ENCODE measurements at regions not wholly inside any gene's neighbourhood (a gene's known extent, or its start where the extent isn't known, plus 50 kb on each side); places are given as distances from the start of the nearest gene placed in this dataset.
"Not testable (repeated sequence)": the region's sequence is repeated elsewhere in the genome, so short reads cannot be mapped to it uniquely, and the experiment has no call there.

- DNase-seq (ENCODE audit: extremely low spot score in 2 of 2): no peak
- Histone ChIP-seq H3K4me1 (no peaks in the 10 kb centered on the region), H3K4me3 (no peak overlapping the region), H3K9me3 (no peaks in the 10 kb centered on the region), H3K27ac (no peak overlapping the region), H3K27me3 (no peaks in the 10 kb centered on the region), H3K36me3 (no peaks in the 10 kb centered on the region)
- TF ChIP-seq POLR2AphosphoS5 (IDR thresholded peaks at IDR 0.05; ENCODE audit: insufficient read depth in 1 of 2, low read depth in 1 of 2) (no peak), POLR2A (IDR thresholded peaks at IDR 0.05) (no peak), CTCF (IDR thresholded peaks at IDR 0.05) (no peak)
- intact Hi-C loops (cut with DNase I): no loop called here
Measured at GRCh38 chr1:104190821-104191220, 441.1 kb downstream of the AMY1C start.

GRCh38 chr1:104195395-104195794 lies 445.7 kb downstream of the AMY1C start:
- intact Hi-C loops (cut with DNase I): no loop called here
- DNase-seq (ENCODE audit: extremely low spot score in 2 of 2): no peak
- no peak overlapping the region for H3K27ac ChIP-seq

GRCh38 chr1:104196136-104196535 lies 446.4 kb downstream of the AMY1C start:
- no peaks in the 10 kb centered on the region for H3K36me3 ChIP-seq
- no peaks in the 10 kb centered on the region for H3K27me3 ChIP-seq
- DNase-seq (ENCODE audit: extremely low spot score in 2 of 2): no peak
- H3K4me1 ChIP-seq: no peaks in the 10 kb centered on the region
- H3K9me3 ChIP-seq: no peaks in the 10 kb centered on the region
- H3K4me3 ChIP-seq: no peak overlapping the region
- H3K27ac ChIP-seq: no peak overlapping the region
- TF ChIP-seq CTCF (IDR thresholded peaks at IDR 0.05): no peak
- no peak for TF ChIP-seq POLR2AphosphoS5 (IDR thresholded peaks at IDR 0.05; ENCODE audit: insufficient read depth in 1 of 2, low read depth in 1 of 2)
- no peak for TF ChIP-seq POLR2A (IDR thresholded peaks at IDR 0.05)
- intact Hi-C loops (cut with DNase I): no loop called here

More at GRCh38 chr1:104195395-104195794, 445.7 kb downstream of the AMY1C start:
- Histone ChIP-seq H3K4me3 (no peak overlapping the region), H3K4me1 (no peaks in the 10 kb centered on the region), H3K9me3 (no peaks in the 10 kb centered on the region), H3K27me3 (no peaks in the 10 kb centered on the region), H3K36me3 (no peaks in the 10 kb centered on the region)
- TF ChIP-seq POLR2A (IDR thresholded peaks at IDR 0.05): no peak
- no peak for TF ChIP-seq CTCF (IDR thresholded peaks at IDR 0.05)
- TF ChIP-seq POLR2AphosphoS5 (IDR thresholded peaks at IDR 0.05; ENCODE audit: insufficient read depth in 1 of 2, low read depth in 1 of 2): no peak

GRCh38 chr1:104197516-104197915 lies 447.8 kb downstream of the AMY1C start:
- H3K9me3 ChIP-seq: no peaks in the 10 kb centered on the region
- no peaks in the 10 kb centered on the region for H3K4me1 ChIP-seq
- H3K27me3 ChIP-seq: no peaks in the 10 kb centered on the region
- TF ChIP-seq POLR2AphosphoS5 (IDR thresholded peaks at IDR 0.05; ENCODE audit: insufficient read depth in 1 of 2, low read depth in 1 of 2) (no peak), CTCF (IDR thresholded peaks at IDR 0.05) (no peak), POLR2A (IDR thresholded peaks at IDR 0.05) (no peak)
- H3K36me3 ChIP-seq: no peaks in the 10 kb centered on the region
- intact Hi-C loops (cut with DNase I): no loop called here
- no peak for DNase-seq (ENCODE audit: extremely low spot score in 2 of 2)
- H3K4me3 ChIP-seq: no peak overlapping the region
- H3K27ac ChIP-seq: no peak overlapping the region

- Histone ChIP-seq H3K4me1 (no peaks in the 10 kb centered on the region), H3K9me3 (no peaks in the 10 kb centered on the region), H3K36me3 (no peaks in the 10 kb centered on the region), H3K27ac (no peak overlapping the region), H3K4me3 (no peak overlapping the region), H3K27me3 (no peaks in the 10 kb centered on the region)
- TF ChIP-seq POLR2AphosphoS5 (IDR thresholded peaks at IDR 0.05; ENCODE audit: insufficient read depth in 1 of 2, low read depth in 1 of 2) (no peak), POLR2A (IDR thresholded peaks at IDR 0.05) (no peak), CTCF (IDR thresholded peaks at IDR 0.05) (no peak)
- intact Hi-C loops (cut with DNase I): no loop called here
- DNase-seq (ENCODE audit: extremely low spot score in 2 of 2): no peak
Measured at GRCh38 chr1:104212239-104212638, 462.5 kb downstream of the AMY1C start.

GRCh38 chr1:104217395-104217986 lies 467.8 kb downstream of the AMY1C start:
- H3K4me3 ChIP-seq; DNase-seq (ENCODE audit: extremely low spot score in 2 of 2); H3K4me1 ChIP-seq; H3K36me3 ChIP-seq; H3K27ac ChIP-seq; H3K27me3 ChIP-seq; intact Hi-C loops (cut with DNase I); H3K9me3 ChIP-seq: not testable (repeated sequence)
